Astrocyte (in vitro differentiated cells and primary cell): ENCODE measurements at regions not wholly inside any gene's neighbourhood (a gene's known extent, or its start where the extent isn't known, plus 50 kb on each side); places are given as distances from the start of the nearest gene placed in this dataset.

Experiments
- EZH2 ChIP-seq: IDR thresholded peaks from 2 replicates; pipeline ENCODE4 v1.6.1; 2012; ENCODE audit warnings: mild to moderate bottlenecking, low read length, inconsistent platforms; ENCODE audit not compliant: insufficient read depth
- TF ChIP-seq, protein P1 (sequence below): IDR thresholded peaks from 2 replicates; pipeline ENCODE4 v1.5.1; 2011; ENCODE audit warnings: low read depth, mild to moderate bottlenecking, inconsistent platforms, low read length, moderate library complexity; ENCODE audit not compliant: insufficient read depth

DNA sequence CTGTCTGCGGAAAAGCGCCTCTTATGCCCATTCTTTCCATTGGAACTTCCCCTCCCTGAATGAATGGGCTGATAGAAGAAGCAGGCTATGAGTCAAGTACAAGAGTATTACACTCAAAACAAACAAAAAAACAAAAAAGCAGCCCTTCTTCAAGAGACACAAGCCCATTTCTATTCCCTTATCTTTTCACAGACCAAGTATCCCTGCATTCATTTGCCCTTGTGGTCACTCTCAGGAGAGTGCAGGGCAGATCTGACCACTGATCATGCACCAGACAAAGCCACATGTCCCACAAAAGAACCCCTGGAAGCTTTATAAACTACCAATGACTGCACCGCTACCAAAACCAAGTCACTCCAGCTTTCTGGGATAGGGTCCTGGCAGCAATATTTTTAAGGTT lies 262.5 kb upstream of the TAS2R1 start:
- TF ChIP-seq, protein P1, sequence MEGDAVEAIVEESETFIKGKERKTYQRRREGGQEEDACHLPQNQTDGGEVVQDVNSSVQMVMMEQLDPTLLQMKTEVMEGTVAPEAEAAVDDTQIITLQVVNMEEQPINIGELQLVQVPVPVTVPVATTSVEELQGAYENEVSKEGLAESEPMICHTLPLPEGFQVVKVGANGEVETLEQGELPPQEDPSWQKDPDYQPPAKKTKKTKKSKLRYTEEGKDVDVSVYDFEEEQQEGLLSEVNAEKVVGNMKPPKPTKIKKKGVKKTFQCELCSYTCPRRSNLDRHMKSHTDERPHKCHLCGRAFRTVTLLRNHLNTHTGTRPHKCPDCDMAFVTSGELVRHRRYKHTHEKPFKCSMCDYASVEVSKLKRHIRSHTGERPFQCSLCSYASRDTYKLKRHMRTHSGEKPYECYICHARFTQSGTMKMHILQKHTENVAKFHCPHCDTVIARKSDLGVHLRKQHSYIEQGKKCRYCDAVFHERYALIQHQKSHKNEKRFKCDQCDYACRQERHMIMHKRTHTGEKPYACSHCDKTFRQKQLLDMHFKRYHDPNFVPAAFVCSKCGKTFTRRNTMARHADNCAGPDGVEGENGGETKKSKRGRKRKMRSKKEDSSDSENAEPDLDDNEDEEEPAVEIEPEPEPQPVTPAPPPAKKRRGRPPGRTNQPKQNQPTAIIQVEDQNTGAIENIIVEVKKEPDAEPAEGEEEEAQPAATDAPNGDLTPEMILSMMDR = no peak
- no peak for TF ChIP-seq EZH2
